Pancreas (tissue), 10 donors: ENCODE measurements at regions not wholly inside any gene's neighbourhood (a gene's known extent, or its start where the extent isn't known, plus 50 kb on each side); places are given as distances from the start of the nearest gene placed in this dataset.

Experiments used
- ATAC-seq, 4 donors: fragments of 200-7000 bp; cut with Tn5 transposase; one replicate each; pipeline versions ENCODE4 v1.8.0 to v1.9.1; 2020; ENCODE audit warnings: mild to moderate bottlenecking in 4 of 4, moderate library complexity in 4 of 4
- DNase-seq, 6 donors: peaks; one replicate each; pipeline ENCODE4 v3.0.0-alpha.2; 2020
- FAIRE-seq: peaks from 2 replicates; lab custom pipeline; 2012; peaks lifted over from hg19 to GRCh38; lab: Jason Lieb, UNC
- H3K27ac ChIP-seq, 4 donors: fragments of 200-600 bp; sonication (generic); 1 replicate in 3 of 4; 2 replicates in 1 of 4; pipeline versions ENCODE4 v1.5.0 to v1.8.0; 2020
- H3K27me3 ChIP-seq, 4 donors: fragments of 200-600 bp; one replicate each; pipeline ENCODE4 v1.8.0; 2021
- H3K36me3 ChIP-seq, 3 donors: fragments of 200-600 bp; sonication (generic) in 1 of 3; one replicate each; pipeline versions ENCODE4 v1.5.0 to v1.8.0; 2020 to 2021
- H3K4me1 ChIP-seq, 3 donors: fragments of 200-600 bp; one replicate each; pipeline ENCODE4 v1.8.0; 2021
- H3K4me3 ChIP-seq, 4 donors: fragments of 200-600 bp; sonication (generic) in 2 of 4; one replicate each; pipeline versions ENCODE4 v1.5.0 to v1.8.0; 2020 to 2021
- H3K9me3 ChIP-seq, 4 donors: fragments of 200-600 bp; one replicate each; pipeline ENCODE4 v1.8.0; 2021
- WGBS, 2 donors: extraction: QIAGEN DNeasy Blood & Tissue Kit; methylation state at CpG; one replicate each; pipeline ENCODE4 v1.1.7; 2013; 5-methylcytosine and 5-hydroxymethylcytosine counted together
- intact Hi-C, 3 donors: fragments of 100-400 bp; cut with DNase I; formaldehyde crosslinking; loops; one replicate each; pipeline versions ENCODE4 v1.11.1 to v1.14.2; 2022
- TF ChIP-seq, protein P1 (sequence below), 4 donors: fragments of 200-600 bp; sonication (generic) in 3 of 4; IDR thresholded peaks; one replicate each; pipeline versions ENCODE4 v1.5.0 to v1.8.0; 2021; ENCODE audit warnings: antibody characterized with exemption in 4 of 4
- donor health status: healthy with polysubstance abuse.
- donor health status: DM: no; HTN: no; CAD: no; lungs with moderate emphysema.
- donor health status: DM: no; HTN: no; CAD: no.
- donor health status: control.
- donor health status: control.
- donor health status: Bipolar disorder and iron deficiency.
- donor health status: DM: yes; HTN: yes; CAD: no.
- donor health status: DM: no; HTN: no; CAD: no.
- donor health status: DM: no; HTN: no; CAD: no.
- donor health status: DM: yes; HTN: yes; CAD: no.

DNA sequence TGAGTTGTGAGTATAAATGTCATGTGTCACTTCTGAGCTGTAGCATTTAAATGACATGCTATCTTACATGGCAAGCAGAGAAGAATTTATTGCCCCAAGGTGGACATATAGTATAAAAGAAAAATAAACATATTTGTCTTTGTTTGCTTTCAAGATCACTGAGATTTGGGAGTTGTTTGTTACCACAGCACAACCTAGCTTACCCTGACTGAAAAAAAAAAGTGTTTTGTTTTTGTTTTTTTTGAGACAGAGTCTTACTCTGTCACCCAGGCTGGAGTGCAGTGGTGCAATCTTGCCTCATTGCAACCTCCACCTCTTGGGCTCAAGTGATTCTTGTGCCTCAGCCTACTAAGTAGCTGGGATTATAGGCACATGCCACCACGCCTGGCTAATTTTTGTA, 596.5 kb downstream of the MED13L start:
- DNase-seq, result no peak
- FAIRE-seq, result no peak
- WGBS, 2 donors, result 73 to 86% methylated on average over 1 of the region's 1 CpG
- H3K4me3 ChIP-seq, result no peak overlapping the region
- H3K9me3 ChIP-seq, result no peaks in the 10 kb centered on the region
- H3K27ac ChIP-seq, result no peak overlapping the region
- no peaks in the 10 kb centered on the region for H3K27me3 ChIP-seq
- TF ChIP-seq, protein P1, sequence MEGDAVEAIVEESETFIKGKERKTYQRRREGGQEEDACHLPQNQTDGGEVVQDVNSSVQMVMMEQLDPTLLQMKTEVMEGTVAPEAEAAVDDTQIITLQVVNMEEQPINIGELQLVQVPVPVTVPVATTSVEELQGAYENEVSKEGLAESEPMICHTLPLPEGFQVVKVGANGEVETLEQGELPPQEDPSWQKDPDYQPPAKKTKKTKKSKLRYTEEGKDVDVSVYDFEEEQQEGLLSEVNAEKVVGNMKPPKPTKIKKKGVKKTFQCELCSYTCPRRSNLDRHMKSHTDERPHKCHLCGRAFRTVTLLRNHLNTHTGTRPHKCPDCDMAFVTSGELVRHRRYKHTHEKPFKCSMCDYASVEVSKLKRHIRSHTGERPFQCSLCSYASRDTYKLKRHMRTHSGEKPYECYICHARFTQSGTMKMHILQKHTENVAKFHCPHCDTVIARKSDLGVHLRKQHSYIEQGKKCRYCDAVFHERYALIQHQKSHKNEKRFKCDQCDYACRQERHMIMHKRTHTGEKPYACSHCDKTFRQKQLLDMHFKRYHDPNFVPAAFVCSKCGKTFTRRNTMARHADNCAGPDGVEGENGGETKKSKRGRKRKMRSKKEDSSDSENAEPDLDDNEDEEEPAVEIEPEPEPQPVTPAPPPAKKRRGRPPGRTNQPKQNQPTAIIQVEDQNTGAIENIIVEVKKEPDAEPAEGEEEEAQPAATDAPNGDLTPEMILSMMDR (IDR thresholded peaks at IDR 0.05), result no peak
- no peaks in the 10 kb centered on the region for H3K36me3 ChIP-seq
- no peaks in the 10 kb centered on the region for H3K4me1 ChIP-seq
- no peak for ATAC-seq
- intact Hi-C loops, result no loop called here

DNA sequence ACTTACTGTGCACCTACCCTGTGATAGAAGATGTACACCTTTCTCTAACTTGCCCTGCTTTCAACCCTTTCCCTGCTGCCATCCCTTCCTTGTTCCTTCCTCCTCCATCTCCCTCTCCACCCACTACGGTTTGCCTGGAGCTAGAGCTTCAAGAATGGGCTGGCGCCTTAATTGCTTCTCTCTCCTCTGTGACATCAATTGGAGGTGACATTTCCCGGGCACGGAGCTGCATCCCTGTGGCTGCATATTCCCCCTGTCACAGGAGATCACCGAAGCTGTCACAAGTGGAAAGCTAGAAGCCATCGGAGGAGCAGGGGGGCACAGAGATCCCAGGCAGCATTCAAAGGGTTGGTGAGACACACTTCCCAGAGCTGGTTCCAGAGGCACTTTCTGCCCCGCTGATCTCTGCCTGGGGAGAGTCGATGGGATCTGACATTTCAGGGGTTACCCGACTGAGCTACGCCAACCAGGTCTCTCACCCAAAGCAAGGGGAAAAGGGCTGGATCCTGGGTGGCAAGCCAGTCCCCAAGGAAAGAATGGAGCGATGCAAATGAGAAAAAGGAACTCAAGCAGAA, 604.9 kb downstream of the MED13L start:
- H3K4me1 ChIP-seq, result no peaks in the 10 kb centered on the region
- no peak overlapping the region for H3K4me3 ChIP-seq
- no peak overlapping the region for H3K27ac ChIP-seq
- TF ChIP-seq, protein P1 (IDR thresholded peaks at IDR 0.05), result no peak
- no peaks in the 10 kb centered on the region for H3K27me3 ChIP-seq
- no peak for ATAC-seq
- intact Hi-C loops, result no loop called here
- H3K9me3 ChIP-seq, result no peaks in the 10 kb centered on the region
- DNase-seq, result no peak
- H3K36me3 ChIP-seq, result no peaks in the 10 kb centered on the region
- WGBS, 2 donors, result 72 to 74% methylated on average over 11 of the region's 11 CpGs
- no peak for FAIRE-seq

DNA sequence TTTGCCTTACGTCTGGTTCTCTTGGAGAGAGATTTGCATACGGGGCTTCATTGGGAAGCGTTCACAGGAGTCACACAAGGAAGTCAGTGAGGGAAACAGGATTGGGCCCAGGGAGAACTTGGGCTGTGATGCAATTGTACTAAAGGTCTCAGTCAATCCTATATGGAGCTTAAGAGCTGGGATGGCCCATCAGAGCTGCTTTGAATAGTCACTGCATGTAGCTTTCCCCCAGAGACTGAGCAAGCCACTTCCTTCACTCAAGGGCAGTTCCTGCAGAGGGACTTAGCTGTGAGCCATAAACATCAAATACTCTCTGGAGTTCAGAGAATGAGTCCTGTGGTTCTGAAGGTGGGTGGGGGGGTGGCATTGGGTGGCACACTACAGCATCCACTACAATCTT, 605.4 kb downstream of the MED13L start:
- intact Hi-C loops, result no loop called here
- 51 to 55% methylated on average over 3 of the region's 3 CpGs for WGBS, 2 donors
- TF ChIP-seq, protein P1 (IDR thresholded peaks at IDR 0.05), result no peak
- Histone ChIP-seq H3K36me3 (no peaks in the 10 kb centered on the region), H3K27ac (no peak overlapping the region), H3K4me3 (no peak overlapping the region), H3K27me3 (no peaks in the 10 kb centered on the region), H3K4me1 (no peaks in the 10 kb centered on the region), H3K9me3 (no peaks in the 10 kb centered on the region)
- FAIRE-seq (no peak), DNase-seq (no peak), ATAC-seq (no peak)

DNA sequence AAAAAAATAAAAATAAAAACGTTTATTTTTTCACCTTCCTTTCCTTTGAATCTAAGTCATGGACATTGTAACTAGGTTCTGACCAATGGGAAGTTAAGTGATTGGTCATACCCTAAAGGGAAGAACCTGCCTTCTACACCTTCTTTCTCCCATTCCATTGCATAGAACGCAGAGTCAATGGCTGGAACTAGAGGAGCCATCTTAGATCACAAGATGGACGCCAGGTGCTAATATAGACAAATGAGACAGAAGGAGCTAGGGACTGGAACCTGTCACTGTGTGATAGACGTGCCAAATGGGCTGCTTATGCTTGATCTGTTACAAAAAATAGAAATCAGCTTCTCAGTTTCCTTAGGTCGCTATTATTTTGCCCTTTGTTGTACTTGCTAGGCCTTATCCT, 606.6 kb downstream of the MED13L start:
- FAIRE-seq (no peak), ATAC-seq (no peak), DNase-seq (no peak)
- no peaks in the 10 kb centered on the region for H3K27me3 ChIP-seq
- TF ChIP-seq, protein P1 (IDR thresholded peaks at IDR 0.05), result no peak
- H3K4me3 ChIP-seq, result no peak overlapping the region
- no peaks in the 10 kb centered on the region for H3K36me3 ChIP-seq
- H3K9me3 ChIP-seq, result no peaks in the 10 kb centered on the region
- H3K4me1 ChIP-seq, result no peaks in the 10 kb centered on the region
- intact Hi-C loops, result no loop called here
- WGBS, 2 donors, result 44 to 51% methylated on average over 5 of the region's 5 CpGs
- H3K27ac ChIP-seq, result no peak overlapping the region

DNA sequence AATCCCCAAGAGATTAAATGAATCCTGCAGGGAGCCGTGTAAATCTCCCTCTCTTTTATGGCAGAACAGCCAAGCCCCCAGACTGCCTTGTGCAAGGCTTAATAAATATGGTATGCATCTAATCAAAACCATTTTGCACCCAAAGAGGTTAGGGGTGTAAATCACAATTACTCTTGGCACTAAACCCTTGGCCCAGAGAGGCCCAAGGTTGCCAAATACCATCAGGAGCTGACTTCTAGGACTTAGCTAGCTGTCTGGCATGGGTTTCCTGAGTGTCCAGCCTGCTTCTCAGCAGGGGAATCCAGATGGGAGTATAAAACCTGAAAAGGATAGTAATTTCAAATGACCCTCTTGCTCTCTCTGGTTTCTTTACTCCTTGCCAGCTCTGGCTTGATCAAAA, 610.4 kb downstream of the MED13L start:
- TF ChIP-seq, protein P1 (IDR thresholded peaks at IDR 0.05), result no peak
- H3K27ac ChIP-seq, result no peak overlapping the region
- WGBS, 2 donors, result 12 to 21% methylated on average over 1 of the region's 1 CpG
- FAIRE-seq (no peak), ATAC-seq (no peak), DNase-seq (no peak)
- H3K9me3 ChIP-seq, result no peaks in the 10 kb centered on the region
- no peaks in the 10 kb centered on the region for H3K4me1 ChIP-seq
- H3K4me3 ChIP-seq, result no peak overlapping the region
- peaks cover 0 to 4% (median 0%) of the 10 kb centered on the region in 4 donors for H3K27me3 ChIP-seq
- intact Hi-C loops, result no loop called here
- H3K36me3 ChIP-seq, result no peaks in the 10 kb centered on the region
